ENCODE measurements at regions not wholly inside any gene's neighbourhood (a gene's known extent, or its start where the extent isn't known, plus 50 kb on each side); places are given as distances from the start of the nearest gene placed in this dataset.

GRCh38 chr11:128299132-128299726, 288.1 kb downstream of the ETS1 start:
- DNase-seq (ENCODE audit: low spot score), result no peak

- DNase-seq (ENCODE audit: low spot score), result no peak
These were observed 289.1 kb downstream of the ETS1 start for GRCh38 chr11:128298271-128298670.

GRCh38 chr11:128297805-128298204, 289.6 kb downstream of the ETS1 start:
- no peak for DNase-seq (ENCODE audit: low spot score)

GRCh38 chr11:128297091-128297651, 290.2 kb downstream of the ETS1 start:
- DNase-seq (ENCODE audit: low spot score), result no peak

GRCh38 chr11:128294671-128295050, 292.7 kb downstream of the ETS1 start:
- DNase-seq (ENCODE audit: low spot score), result no peak

GRCh38 chr11:128294001-128294670, 293.2 kb downstream of the ETS1 start:
- DNase-seq (ENCODE audit: low spot score), result no peak

GRCh38 chr11:128291835-128292234, 295.5 kb downstream of the ETS1 start:
- peak; percentile 51 for DNase-seq (ENCODE audit: low spot score)

GRCh38 chr11:128291007-128291406, 296.4 kb downstream of the ETS1 start:
- DNase-seq (ENCODE audit: low spot score), result no peak

- DNase-seq (ENCODE audit: low spot score), result peak; percentile 94
These were observed 297.1 kb downstream of the ETS1 start for GRCh38 chr11:128290106-128290840.

- peak; percentile 97 for DNase-seq (ENCODE audit: low spot score)
These were observed 298.3 kb downstream of the ETS1 start for GRCh38 chr11:128289048-128289447.

GRCh38 chr11:128288368-128288767, 299.0 kb downstream of the ETS1 start:
- DNase-seq (ENCODE audit: low spot score), result no peak

- DNase-seq (ENCODE audit: low spot score), result no peak
These were observed 302.0 kb downstream of the ETS1 start for GRCh38 chr11:128285321-128285720.

GRCh38 chr11:128284634-128285033, 302.7 kb downstream of the ETS1 start:
- no peak for DNase-seq (ENCODE audit: low spot score)

- DNase-seq (ENCODE audit: low spot score), result no peak
These were observed 303.9 kb downstream of the ETS1 start for GRCh38 chr11:128283451-128283850.

GRCh38 chr11:128282053-128282452, 305.3 kb downstream of the ETS1 start:
- DNase-seq (ENCODE audit: low spot score), result no peak

GRCh38 chr11:128279866-128280265, 307.5 kb downstream of the ETS1 start:
- DNase-seq (ENCODE audit: low spot score), result no peak

GRCh38 chr11:128273736-128274135, 313.6 kb downstream of the ETS1 start:
- no peak for DNase-seq (ENCODE audit: low spot score)

- DNase-seq (ENCODE audit: low spot score), result no peak
These were observed 316.0 kb downstream of the ETS1 start for GRCh38 chr11:128271401-128271800.

GRCh38 chr11:128269466-128269865, 317.9 kb downstream of the ETS1 start:
- no peak for DNase-seq (ENCODE audit: low spot score)

GRCh38 chr11:128266893-128267292, 320.5 kb downstream of the ETS1 start:
- no peak for DNase-seq (ENCODE audit: low spot score)

GRCh38 chr11:128262463-128263345, 324.7 kb downstream of the ETS1 start:
- DNase-seq (ENCODE audit: low spot score), result no peak

GRCh38 chr11:128261011-128261421, 326.3 kb downstream of the ETS1 start:
- no peak for DNase-seq (ENCODE audit: low spot score)

All from activated CD4-positive, alpha-beta T cell treated with anti-CD3 and anti-CD28 coated beads, Interleukin-2, Interleukin-4, amounts not matched to agents 100 ng/mL and 50 ng/mL, durations not matched to agents 16 hours and 8 hours (primary cell).